ENCODE measurements at regions not wholly inside any gene's neighbourhood (a gene's known extent, or its start where the extent isn't known, plus 50 kb on each side); places are given as distances from the start of the nearest gene placed in this dataset.

DNA sequence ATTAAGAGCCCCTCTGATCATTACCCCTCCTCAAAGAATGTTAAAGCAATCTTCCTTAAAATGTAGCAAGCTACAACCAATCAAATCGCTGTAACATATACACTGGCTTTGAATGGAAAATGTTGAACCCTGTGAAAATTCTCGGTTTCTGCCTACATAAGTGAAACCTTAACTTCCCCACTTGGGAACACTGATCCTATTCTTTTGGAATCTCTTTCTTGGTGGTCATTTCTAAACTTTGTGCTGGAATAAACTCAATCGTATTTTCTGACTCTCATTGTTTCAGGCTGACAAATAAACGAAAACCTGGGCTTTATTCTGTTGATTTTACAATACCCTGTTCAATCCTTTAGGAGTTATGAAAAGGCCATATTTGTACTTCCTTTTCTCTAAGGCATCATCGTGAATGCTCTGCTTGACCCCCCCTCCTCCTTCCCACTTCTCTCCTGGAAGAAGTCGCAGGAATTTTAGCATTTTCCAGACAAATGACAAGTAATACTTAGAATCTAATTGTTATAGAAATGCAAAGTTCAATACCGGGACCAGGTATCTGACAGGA is 155.1 kb upstream of the FAM13C start:
- no peak overlapping the region for H3K4me3 Mint-ChIP-seq
- TF ChIP-seq, protein P1, sequence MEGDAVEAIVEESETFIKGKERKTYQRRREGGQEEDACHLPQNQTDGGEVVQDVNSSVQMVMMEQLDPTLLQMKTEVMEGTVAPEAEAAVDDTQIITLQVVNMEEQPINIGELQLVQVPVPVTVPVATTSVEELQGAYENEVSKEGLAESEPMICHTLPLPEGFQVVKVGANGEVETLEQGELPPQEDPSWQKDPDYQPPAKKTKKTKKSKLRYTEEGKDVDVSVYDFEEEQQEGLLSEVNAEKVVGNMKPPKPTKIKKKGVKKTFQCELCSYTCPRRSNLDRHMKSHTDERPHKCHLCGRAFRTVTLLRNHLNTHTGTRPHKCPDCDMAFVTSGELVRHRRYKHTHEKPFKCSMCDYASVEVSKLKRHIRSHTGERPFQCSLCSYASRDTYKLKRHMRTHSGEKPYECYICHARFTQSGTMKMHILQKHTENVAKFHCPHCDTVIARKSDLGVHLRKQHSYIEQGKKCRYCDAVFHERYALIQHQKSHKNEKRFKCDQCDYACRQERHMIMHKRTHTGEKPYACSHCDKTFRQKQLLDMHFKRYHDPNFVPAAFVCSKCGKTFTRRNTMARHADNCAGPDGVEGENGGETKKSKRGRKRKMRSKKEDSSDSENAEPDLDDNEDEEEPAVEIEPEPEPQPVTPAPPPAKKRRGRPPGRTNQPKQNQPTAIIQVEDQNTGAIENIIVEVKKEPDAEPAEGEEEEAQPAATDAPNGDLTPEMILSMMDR (conservative IDR thresholded peaks at IDR 0.05): no peak
- no peak overlapping the region for H3K27ac Mint-ChIP-seq (ENCODE audit: unreplicated experiment)
- H3K9me3 Mint-ChIP-seq: no peaks in the 10 kb centered on the region
- H3K36me3 Mint-ChIP-seq (ENCODE audit: low read depth): no peaks in the 10 kb centered on the region
- H3K27me3 Mint-ChIP-seq (ENCODE audit: low read depth): peaks cover 4% of the 10 kb centered on the region
- DNase-seq (ENCODE audit: low read depth, low spot score): no peak
- H3K4me1 Mint-ChIP-seq: no peaks in the 10 kb centered on the region

DNA sequence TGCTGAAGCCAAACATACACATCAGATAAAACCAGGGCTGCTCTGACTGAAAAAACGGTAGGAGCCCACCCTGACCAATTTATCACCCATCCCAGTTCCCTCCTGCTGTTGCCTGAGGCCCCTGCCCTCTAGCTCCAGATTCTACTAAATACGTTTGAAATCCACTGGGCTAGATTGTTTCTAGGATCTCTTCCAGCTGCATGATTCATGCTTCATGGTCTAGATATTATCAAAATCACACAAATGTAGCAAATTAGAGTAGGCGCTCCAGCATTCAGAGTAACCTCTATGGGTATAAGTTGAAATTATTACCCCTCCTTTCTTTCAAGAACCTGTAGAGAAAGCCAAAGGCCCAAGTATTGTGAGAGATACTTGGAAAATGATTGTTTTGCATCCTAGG is 151.2 kb upstream of the FAM13C start:
- H3K4me1 Mint-ChIP-seq: no peaks in the 10 kb centered on the region
- TF ChIP-seq, protein P1 (conservative IDR thresholded peaks at IDR 0.05): no peak
- no peaks in the 10 kb centered on the region for H3K36me3 Mint-ChIP-seq (ENCODE audit: low read depth)
- no peak for DNase-seq (ENCODE audit: low read depth, low spot score)
- no peaks in the 10 kb centered on the region for H3K9me3 Mint-ChIP-seq
- H3K4me3 Mint-ChIP-seq: no peak overlapping the region
- no peak overlapping the region for H3K27ac Mint-ChIP-seq (ENCODE audit: unreplicated experiment)
- peaks cover 4% of the 10 kb centered on the region for H3K27me3 Mint-ChIP-seq (ENCODE audit: low read depth)

DNA sequence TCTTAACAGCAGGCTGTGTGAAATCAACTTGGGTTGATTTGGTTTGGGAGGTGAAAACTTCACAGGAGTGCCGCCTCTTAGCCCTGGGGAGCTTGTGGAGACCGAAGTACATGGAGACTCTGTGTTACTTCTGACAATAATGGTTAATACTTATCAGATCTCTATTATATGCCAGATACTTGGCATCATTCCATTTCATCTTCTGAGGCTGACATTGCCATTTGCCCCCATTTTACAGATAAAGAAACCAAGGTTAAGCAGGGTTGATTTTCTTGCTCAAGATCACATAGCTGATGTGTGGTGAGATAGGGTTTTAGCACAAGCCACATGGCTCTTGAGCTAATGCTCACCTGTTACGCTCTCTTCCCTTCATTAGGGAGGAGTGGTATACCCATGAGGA is 150.6 kb upstream of the FAM13C start:
- H3K9me3 Mint-ChIP-seq: no peaks in the 10 kb centered on the region
- peaks cover 4% of the 10 kb centered on the region for H3K27me3 Mint-ChIP-seq (ENCODE audit: low read depth)
- no peaks in the 10 kb centered on the region for H3K36me3 Mint-ChIP-seq (ENCODE audit: low read depth)
- TF ChIP-seq, protein P1 (conservative IDR thresholded peaks at IDR 0.05): no peak
- no peak overlapping the region for H3K27ac Mint-ChIP-seq (ENCODE audit: unreplicated experiment)
- no peak for DNase-seq (ENCODE audit: low read depth, low spot score)
- no peak overlapping the region for H3K4me3 Mint-ChIP-seq
- H3K4me1 Mint-ChIP-seq: no peaks in the 10 kb centered on the region

DNA sequence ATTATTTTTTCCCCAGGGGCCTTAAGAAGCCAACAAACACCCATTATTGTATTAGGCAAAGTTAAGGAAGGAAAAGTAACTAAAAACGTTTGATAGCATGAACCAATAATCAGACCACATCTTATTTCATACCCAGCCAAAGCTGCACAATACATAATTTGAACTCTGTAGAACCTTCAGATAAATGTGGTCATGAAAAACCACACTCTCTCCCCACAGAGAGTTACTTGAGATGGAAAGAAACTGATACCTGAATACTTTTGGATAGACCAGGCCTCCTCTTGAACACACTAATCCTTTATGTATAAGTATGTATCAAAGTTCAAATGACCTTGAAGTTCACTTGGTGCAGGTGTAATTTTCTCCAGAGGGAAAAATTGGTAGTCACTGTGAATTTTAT is 146.6 kb upstream of the FAM13C start:
- H3K9me3 Mint-ChIP-seq: no peaks in the 10 kb centered on the region
- no peaks in the 10 kb centered on the region for H3K4me1 Mint-ChIP-seq
- no peak for DNase-seq (ENCODE audit: low read depth, low spot score)
- H3K36me3 Mint-ChIP-seq (ENCODE audit: low read depth): no peaks in the 10 kb centered on the region
- TF ChIP-seq, protein P1 (conservative IDR thresholded peaks at IDR 0.05): no peak
- H3K4me3 Mint-ChIP-seq: no peak overlapping the region
- H3K27me3 Mint-ChIP-seq (ENCODE audit: low read depth): no peaks in the 10 kb centered on the region
- H3K27ac Mint-ChIP-seq (ENCODE audit: unreplicated experiment): no peak overlapping the region

DNA sequence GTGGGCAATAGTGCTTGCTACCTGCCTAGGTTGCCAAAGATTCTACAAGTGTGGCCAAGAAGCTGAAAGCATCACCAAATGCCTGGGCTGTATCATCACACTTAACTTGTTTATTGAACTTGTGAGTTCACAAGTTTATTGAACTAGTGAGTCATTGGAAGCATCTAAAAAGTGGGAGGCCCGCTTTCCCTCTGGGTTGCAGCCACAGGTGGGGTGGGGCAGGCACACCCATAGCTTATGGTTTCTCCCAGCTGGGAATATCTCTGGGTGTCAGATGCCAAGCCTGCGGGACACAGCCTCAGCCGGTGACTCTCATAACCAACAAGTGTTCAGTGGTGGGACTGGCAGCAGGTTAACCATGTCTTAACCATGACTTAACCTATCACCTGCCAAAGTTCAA is 145.9 kb upstream of the FAM13C start:
- no peak overlapping the region for H3K27ac Mint-ChIP-seq (ENCODE audit: unreplicated experiment)
- TF ChIP-seq, protein P1 (conservative IDR thresholded peaks at IDR 0.05): no peak
- no peaks in the 10 kb centered on the region for H3K4me1 Mint-ChIP-seq
- no peak for DNase-seq (ENCODE audit: low read depth, low spot score)
- no peaks in the 10 kb centered on the region for H3K27me3 Mint-ChIP-seq (ENCODE audit: low read depth)
- H3K4me3 Mint-ChIP-seq: no peak overlapping the region
- no peaks in the 10 kb centered on the region for H3K36me3 Mint-ChIP-seq (ENCODE audit: low read depth)
- no peaks in the 10 kb centered on the region for H3K9me3 Mint-ChIP-seq

DNA sequence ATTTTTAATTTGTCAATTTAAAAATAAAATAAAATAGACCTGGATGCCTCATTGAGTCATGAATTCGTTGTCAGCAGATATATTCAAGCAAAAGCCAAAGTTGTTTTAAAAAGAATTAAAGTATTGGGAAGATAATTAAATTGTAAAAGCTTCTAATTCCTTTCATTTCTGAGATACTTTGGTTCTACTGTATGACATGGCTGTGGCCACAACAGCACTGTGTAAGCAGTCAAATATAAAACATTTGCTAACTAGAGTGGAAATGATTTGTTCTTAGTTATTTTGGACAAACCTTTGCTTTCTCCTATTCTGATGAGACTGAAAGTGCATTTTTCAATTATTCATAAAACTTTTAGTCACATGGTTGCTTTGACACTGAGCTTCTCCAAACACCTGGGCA is 143.6 kb upstream of the FAM13C start:
- TF ChIP-seq, protein P1 (conservative IDR thresholded peaks at IDR 0.05): no peak
- Mint-ChIP-seq H3K9me3 (no peaks in the 10 kb centered on the region), H3K36me3 (ENCODE audit: low read depth) (no peaks in the 10 kb centered on the region), H3K27ac (ENCODE audit: unreplicated experiment) (no peak overlapping the region), H3K4me1 (no peaks in the 10 kb centered on the region), H3K27me3 (ENCODE audit: low read depth) (no peaks in the 10 kb centered on the region), H3K4me3 (no peak overlapping the region)
- DNase-seq (ENCODE audit: low read depth, low spot score): no peak

Measured in neural crest cell (in vitro differentiated cells).